ENCODE measurements at regions not wholly inside any gene's neighbourhood (a gene's known extent, or its start where the extent isn't known, plus 50 kb on each side); places are given as distances from the start of the nearest gene placed in this dataset.
A peak's percentile ranks its signal among the peaks of the same experiment; 100 is the strongest.

- peaks cover 0 to 4% of the 10 kb centered on the region in 2 donors for H3K9me3 Mint-ChIP-seq
- H3K27me3 Mint-ChIP-seq: peaks cover 12% of the 10 kb centered on the region
- H3K27ac Mint-ChIP-seq: peak overlapping the region in 1 of 2 donors; percentile 34
- H3K4me3 Mint-ChIP-seq: no peak overlapping the region
- ATAC-seq: no peak
- no peaks in the 10 kb centered on the region for H3K4me1 Mint-ChIP-seq
- DNase-seq: no peak
These were observed 136.8 kb downstream of the TBX5 start for GRCh38 chr12:114269153-114269552.

GRCh38 chr12:114266536-114266935 is 139.4 kb downstream of the TBX5 start:
- no peak for DNase-seq
- no peak for ATAC-seq
- Mint-ChIP-seq H3K9me3 (peaks cover 4 to 6% of the 10 kb centered on the region in 2 donors), H3K4me3 (no peak overlapping the region), H3K27ac (no peak overlapping the region), H3K27me3 (no peaks in the 10 kb centered on the region), H3K4me1 (no peaks in the 10 kb centered on the region)

GRCh38 chr12:114265036-114265435 is 140.9 kb downstream of the TBX5 start:
- H3K27ac Mint-ChIP-seq: peak overlapping the region in 1 of 2 donors; percentile 59
- H3K9me3 Mint-ChIP-seq: peaks cover 4 to 6% of the 10 kb centered on the region in 2 donors
- no peak overlapping the region for H3K4me3 Mint-ChIP-seq
- no peaks in the 10 kb centered on the region for H3K4me1 Mint-ChIP-seq
- no peak for DNase-seq
- H3K27me3 Mint-ChIP-seq: no peaks in the 10 kb centered on the region
- ATAC-seq: no peak

GRCh38 chr12:114263056-114263805 is 142.7 kb downstream of the TBX5 start:
- no peak for DNase-seq
- Mint-ChIP-seq H3K9me3 (peaks cover 4 to 6% of the 10 kb centered on the region in 2 donors), H3K27ac (peak overlapping the region in 1 of 2 donors; percentile 6), H3K27me3 (no peaks in the 10 kb centered on the region), H3K4me3 (no peak overlapping the region), H3K4me1 (no peaks in the 10 kb centered on the region)
- ATAC-seq: no peak

- H3K4me3 Mint-ChIP-seq: no peak overlapping the region
- no peak overlapping the region for H3K27ac Mint-ChIP-seq
- ATAC-seq (no peak), DNase-seq (no peak)
- no peaks in the 10 kb centered on the region for H3K27me3 Mint-ChIP-seq
- H3K4me1 Mint-ChIP-seq: no peaks in the 10 kb centered on the region
- H3K9me3 Mint-ChIP-seq: peaks cover 0 to 11% of the 10 kb centered on the region in 2 donors
These were observed 148.3 kb downstream of the TBX5 start for GRCh38 chr12:114257687-114258086.

GRCh38 chr12:114254998-114255397 is 150.9 kb downstream of the TBX5 start:
- Mint-ChIP-seq H3K27me3 (no peaks in the 10 kb centered on the region), H3K4me3 (no peak overlapping the region), H3K9me3 (peaks cover 0 to 16% of the 10 kb centered on the region in 2 donors)

GRCh38 chr12:114253976-114254778 is 151.8 kb downstream of the TBX5 start:
- Mint-ChIP-seq H3K27me3 (no peaks in the 10 kb centered on the region), H3K4me1 (no peaks in the 10 kb centered on the region), H3K9me3 (peaks cover 0 to 16% of the 10 kb centered on the region in 2 donors), H3K4me3 (no peak overlapping the region), H3K27ac (no peak overlapping the region)
- DNase-seq (no peak), ATAC-seq (no peak)

More at GRCh38 chr12:114254998-114255397, 150.9 kb downstream of the TBX5 start:
- no peak overlapping the region for H3K27ac Mint-ChIP-seq
- DNase-seq (no peak), ATAC-seq (no peak)
- H3K4me1 Mint-ChIP-seq: no peaks in the 10 kb centered on the region

- H3K27ac Mint-ChIP-seq: no peak overlapping the region
- H3K9me3 Mint-ChIP-seq: peaks cover 0 to 18% of the 10 kb centered on the region in 2 donors
- ATAC-seq (no peak), DNase-seq (no peak)
- H3K27me3 Mint-ChIP-seq: peaks cover 13% of the 10 kb centered on the region
- no peak overlapping the region for H3K4me3 Mint-ChIP-seq
- H3K4me1 Mint-ChIP-seq: no peaks in the 10 kb centered on the region
These were observed 157.4 kb downstream of the TBX5 start for GRCh38 chr12:114248527-114248926.

GRCh38 chr12:114245555-114245954 is 160.4 kb downstream of the TBX5 start:
- peaks cover 13% of the 10 kb centered on the region for H3K27me3 Mint-ChIP-seq
- no peak overlapping the region for H3K27ac Mint-ChIP-seq
- no peaks in the 10 kb centered on the region for H3K4me1 Mint-ChIP-seq
- ATAC-seq (no peak), DNase-seq (no peak)
- peaks cover 5 to 10% of the 10 kb centered on the region in 2 donors for H3K9me3 Mint-ChIP-seq
- H3K4me3 Mint-ChIP-seq: no peak overlapping the region

- Mint-ChIP-seq H3K9me3 (peaks cover 5 to 19% of the 10 kb centered on the region in 2 donors), H3K4me3 (no peak overlapping the region), H3K27ac (no peak overlapping the region), H3K27me3 (peaks cover 25% of the 10 kb centered on the region), H3K4me1 (no peaks in the 10 kb centered on the region)
- DNase-seq: no peak
- ATAC-seq: no peak
These were observed 163.9 kb downstream of the TBX5 start for GRCh38 chr12:114241973-114242434.

- no peak for DNase-seq
- no peak for ATAC-seq
- peaks cover 20% of the 10 kb centered on the region for H3K27me3 Mint-ChIP-seq
- H3K4me1 Mint-ChIP-seq: no peaks in the 10 kb centered on the region
- no peak overlapping the region for H3K4me3 Mint-ChIP-seq
- H3K9me3 Mint-ChIP-seq: peaks cover 5 to 19% of the 10 kb centered on the region in 2 donors
- H3K27ac Mint-ChIP-seq: no peak overlapping the region
These were observed 165.7 kb downstream of the TBX5 start for GRCh38 chr12:114240288-114240687.

- Mint-ChIP-seq H3K27ac (no peak overlapping the region), H3K27me3 (peaks cover 12% of the 10 kb centered on the region)
- no peak for ATAC-seq
These were observed 167.1 kb downstream of the TBX5 start for GRCh38 chr12:114238808-114239207.

GRCh38 chr12:114237230-114237629 is 168.7 kb downstream of the TBX5 start:
- Mint-ChIP-seq H3K9me3 (peaks cover 0 to 19% of the 10 kb centered on the region in 2 donors), H3K27ac (no peak overlapping the region), H3K4me3 (no peak overlapping the region), H3K27me3 (peaks cover 12% of the 10 kb centered on the region), H3K4me1 (no peaks in the 10 kb centered on the region)
- no peak for ATAC-seq
- no peak for DNase-seq

More at GRCh38 chr12:114238808-114239207, 167.1 kb downstream of the TBX5 start:
- H3K9me3 Mint-ChIP-seq: peaks cover 0 to 19% of the 10 kb centered on the region in 2 donors
- no peaks in the 10 kb centered on the region for H3K4me1 Mint-ChIP-seq
- DNase-seq: no peak
- no peak overlapping the region for H3K4me3 Mint-ChIP-seq

GRCh38 chr12:114232187-114232586 is 173.8 kb downstream of the TBX5 start:
- no peak for ATAC-seq
- Mint-ChIP-seq H3K27me3 (no peaks in the 10 kb centered on the region), H3K27ac (no peak overlapping the region), H3K9me3 (no peaks in the 10 kb centered on the region), H3K4me1 (no peaks in the 10 kb centered on the region), H3K4me3 (no peak overlapping the region)
- no peak for DNase-seq

- no peaks in the 10 kb centered on the region for H3K4me1 Mint-ChIP-seq
- H3K9me3 Mint-ChIP-seq: no peaks in the 10 kb centered on the region
- no peak overlapping the region for H3K4me3 Mint-ChIP-seq
- no peak for DNase-seq
- H3K27me3 Mint-ChIP-seq: peaks cover 7% of the 10 kb centered on the region
- no peak overlapping the region for H3K27ac Mint-ChIP-seq
- no peak for ATAC-seq
These were observed 176.8 kb downstream of the TBX5 start for GRCh38 chr12:114229150-114229549.
